Uterus (tissue), 3 donors: ENCODE measurements at regions not wholly inside any gene's neighbourhood (a gene's known extent, or its start where the extent isn't known, plus 50 kb on each side); places are given as distances from the start of the nearest gene placed in this dataset.
"Not testable (repeated sequence)": the region's sequence is repeated elsewhere in the genome, so short reads cannot be mapped to it uniquely, and the experiment has no call there.

ENCODE experiments used
- DNase-seq, 2 donors: peaks; one replicate each; pipeline ENCODE4 v3.0.0-alpha.2; 2019 to 2020
- H3K27ac ChIP-seq, 2 donors: fragments of 200-600 bp; sonication (generic); 1 replicate in 1 of 2; 2 replicates in 1 of 2; pipeline ENCODE4 v1.5.1; 2016 to 2018
- H3K27me3 ChIP-seq, 2 donors: fragments of 200-600 bp; sonication (generic); one replicate each; pipeline ENCODE4 v1.5.1; 2018 to 2019; ENCODE audit warnings: control low read depth in 1 of 2
- H3K36me3 ChIP-seq, 2 donors: fragments of 200-600 bp; sonication (generic); one replicate each; pipeline ENCODE4 v1.5.1; 2019; ENCODE audit warnings: control low read depth in 1 of 2
- H3K4me1 ChIP-seq, 2 donors: fragments of 200-600 bp; sonication (generic); one replicate each; pipeline ENCODE4 v1.5.1; 2018 to 2019; ENCODE audit warnings: control low read depth in 1 of 2
- H3K4me3 ChIP-seq, 2 donors: fragments of 200-600 bp; sonication (generic); 1 replicate in 1 of 2; 2 replicates in 1 of 2; pipeline ENCODE4 v1.5.1; 2018 to 2019; ENCODE audit warnings: mild to moderate bottlenecking in 1 of 2
- H3K9me3 ChIP-seq, 2 donors: fragments of 200-600 bp; sonication (generic); one replicate each; pipeline ENCODE4 v1.5.1; 2019; ENCODE audit warnings: control low read depth in 1 of 2
- POLR2A ChIP-seq, 2 donors: fragments of 450-650 bp; IDR thresholded peaks; one replicate each; pipeline ENCODE4 v1.6.1; 2016; ENCODE audit warnings: antibody characterized with exemption in 2 of 2, mild to moderate bottlenecking in 1 of 2, moderate library complexity in 1 of 2
- intact Hi-C: fragments of 100-400 bp; cut with DNase I; formaldehyde crosslinking; loops from one replicate; pipeline ENCODE4 v1.15.1; 2023; ENCODE audit warnings: low total_unique reads
- TF ChIP-seq, protein P1 (sequence below), 4 experiments: fragments of 200-600 bp in 2 of 4; fragments of 450-650 bp in 2 of 4; sonication (generic) in 2 of 4; IDR thresholded peaks; one replicate each; pipeline ENCODE4 v1.5.1; 2016 to 2019; ENCODE audit warnings: antibody characterized with exemption in 4 of 4, mild to moderate bottlenecking in 2 of 4, moderate library complexity in 1 of 4
- donor health status: DM: yes; HTN: yes; CAD: no.

DNA sequence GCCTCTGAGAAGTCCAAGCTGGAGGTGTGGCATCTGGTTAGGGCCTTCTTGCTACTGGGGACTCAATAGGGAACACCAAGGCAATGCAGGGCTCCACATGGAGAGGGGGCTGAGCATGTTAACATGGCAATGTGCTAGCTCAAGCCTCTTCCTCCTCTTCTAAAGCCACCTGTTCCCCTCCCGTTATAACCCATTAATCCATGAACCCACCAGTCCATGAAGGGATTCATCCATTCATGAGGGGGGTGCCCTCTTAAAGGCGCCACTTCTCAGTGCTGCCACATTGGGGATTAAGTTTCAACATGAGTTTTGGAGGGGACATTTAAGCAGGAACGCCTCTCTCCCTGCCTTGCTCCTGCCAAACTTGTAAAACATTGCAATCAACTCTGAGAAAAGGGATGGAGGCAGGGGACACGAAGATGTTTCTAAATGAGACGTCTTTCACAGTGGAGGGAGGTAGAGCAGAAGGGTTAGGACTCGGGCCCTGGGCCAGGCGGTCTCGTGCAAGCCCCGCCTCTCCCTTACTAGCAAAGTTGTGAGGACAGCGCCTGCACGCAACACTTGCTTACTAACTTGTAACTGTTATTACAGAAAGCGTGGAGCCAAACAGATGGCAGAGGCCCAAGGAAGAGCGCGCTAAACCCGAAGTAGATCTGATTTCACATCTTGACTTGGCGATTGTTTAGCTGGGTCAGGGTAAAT is 118.2 kb upstream of the ZNF516 start:
- Histone ChIP-seq H3K4me3 (no peak overlapping the region), H3K4me1 (no peaks in the 10 kb centered on the region), H3K27me3 (no peaks in the 10 kb centered on the region), H3K9me3 (no peaks in the 10 kb centered on the region), H3K27ac (no peak overlapping the region), H3K36me3 (no peaks in the 10 kb centered on the region)
- DNase-seq: no peak
- intact Hi-C loops: no loop called here
- TF ChIP-seq, protein P1, sequence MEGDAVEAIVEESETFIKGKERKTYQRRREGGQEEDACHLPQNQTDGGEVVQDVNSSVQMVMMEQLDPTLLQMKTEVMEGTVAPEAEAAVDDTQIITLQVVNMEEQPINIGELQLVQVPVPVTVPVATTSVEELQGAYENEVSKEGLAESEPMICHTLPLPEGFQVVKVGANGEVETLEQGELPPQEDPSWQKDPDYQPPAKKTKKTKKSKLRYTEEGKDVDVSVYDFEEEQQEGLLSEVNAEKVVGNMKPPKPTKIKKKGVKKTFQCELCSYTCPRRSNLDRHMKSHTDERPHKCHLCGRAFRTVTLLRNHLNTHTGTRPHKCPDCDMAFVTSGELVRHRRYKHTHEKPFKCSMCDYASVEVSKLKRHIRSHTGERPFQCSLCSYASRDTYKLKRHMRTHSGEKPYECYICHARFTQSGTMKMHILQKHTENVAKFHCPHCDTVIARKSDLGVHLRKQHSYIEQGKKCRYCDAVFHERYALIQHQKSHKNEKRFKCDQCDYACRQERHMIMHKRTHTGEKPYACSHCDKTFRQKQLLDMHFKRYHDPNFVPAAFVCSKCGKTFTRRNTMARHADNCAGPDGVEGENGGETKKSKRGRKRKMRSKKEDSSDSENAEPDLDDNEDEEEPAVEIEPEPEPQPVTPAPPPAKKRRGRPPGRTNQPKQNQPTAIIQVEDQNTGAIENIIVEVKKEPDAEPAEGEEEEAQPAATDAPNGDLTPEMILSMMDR (IDR thresholded peaks at IDR 0.05): no peak
- no peak for TF ChIP-seq POLR2A (IDR thresholded peaks at IDR 0.05)

GRCh38 chr18:76611750-76612045 is 116.7 kb upstream of the ZNF516 start:
- intact Hi-C loops, H3K4me1 ChIP-seq, H3K9me3 ChIP-seq, H3K27ac ChIP-seq, H3K4me3 ChIP-seq, DNase-seq, H3K27me3 ChIP-seq, H3K36me3 ChIP-seq: not testable (repeated sequence)

GRCh38 chr18:76610933-76611749 is 116.1 kb upstream of the ZNF516 start:
- Histone ChIP-seq H3K9me3 (no peaks in the 10 kb centered on the region), H3K27ac (no peak overlapping the region), H3K36me3 (no peaks in the 10 kb centered on the region), H3K4me3 (peak overlapping the region; percentile 0 to 9), H3K4me1 (no peaks in the 10 kb centered on the region), H3K27me3 (no peaks in the 10 kb centered on the region)
- DNase-seq: no peak
- TF ChIP-seq, protein P1 (IDR thresholded peaks at IDR 0.05): no peak
- TF ChIP-seq POLR2A (IDR thresholded peaks at IDR 0.05): no peak
- intact Hi-C loops: no loop called here

DNA sequence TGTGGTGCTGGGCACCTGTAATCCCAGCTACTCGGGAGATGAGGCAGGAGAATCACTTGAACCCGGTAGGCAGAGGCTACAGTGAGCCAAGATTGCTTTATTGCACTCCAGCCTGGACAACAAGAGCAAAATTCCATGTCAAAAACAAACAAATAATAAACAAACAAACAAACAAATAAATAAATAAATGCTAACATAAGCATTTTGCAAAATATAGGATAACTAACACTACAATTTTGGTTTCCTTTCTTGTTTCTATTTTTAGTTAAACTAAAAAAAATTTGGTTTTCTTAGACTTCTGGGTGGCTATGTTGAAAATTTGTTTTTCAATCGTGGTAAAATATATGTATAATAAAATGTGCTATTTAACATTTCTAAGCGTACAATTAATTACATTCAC is 115.0 kb upstream of the ZNF516 start:
- no peak overlapping the region for H3K4me3 ChIP-seq
- no peaks in the 10 kb centered on the region for H3K9me3 ChIP-seq
- H3K4me1 ChIP-seq: no peaks in the 10 kb centered on the region
- no peaks in the 10 kb centered on the region for H3K27me3 ChIP-seq
- TF ChIP-seq POLR2A (IDR thresholded peaks at IDR 0.05): no peak
- TF ChIP-seq, protein P1 (IDR thresholded peaks at IDR 0.05): no peak
- intact Hi-C loops: no loop called here
- H3K27ac ChIP-seq: no peak overlapping the region
- H3K36me3 ChIP-seq: no peaks in the 10 kb centered on the region
- no peak for DNase-seq

- intact Hi-C loops: no loop called here
- H3K4me1 ChIP-seq: no peaks in the 10 kb centered on the region
- no peak for DNase-seq
Observed at GRCh38 chr18:76605341-76605929, 110.4 kb upstream of the ZNF516 start.

More at GRCh38 chr18:76605341-76605929, 110.4 kb upstream of the ZNF516 start:
- Histone ChIP-seq H3K27me3 (no peaks in the 10 kb centered on the region), H3K36me3 (no peaks in the 10 kb centered on the region), H3K9me3 (no peaks in the 10 kb centered on the region), H3K4me3 (no peak overlapping the region), H3K27ac (no peak overlapping the region)
- TF ChIP-seq, protein P1 (IDR thresholded peaks at IDR 0.05): no peak
